ENCODE measurements at regions not wholly inside any gene's neighbourhood (a gene's known extent, or its start where the extent isn't known, plus 50 kb on each side); places are given as distances from the start of the nearest gene placed in this dataset.

- DNase-seq (ENCODE audit: low read depth in 4 of 4, low spot score in 3 of 4), result no peak
These were observed 662.0 kb downstream of the SQOR start for GRCh38 chr15:46296797-46297196.

DNA sequence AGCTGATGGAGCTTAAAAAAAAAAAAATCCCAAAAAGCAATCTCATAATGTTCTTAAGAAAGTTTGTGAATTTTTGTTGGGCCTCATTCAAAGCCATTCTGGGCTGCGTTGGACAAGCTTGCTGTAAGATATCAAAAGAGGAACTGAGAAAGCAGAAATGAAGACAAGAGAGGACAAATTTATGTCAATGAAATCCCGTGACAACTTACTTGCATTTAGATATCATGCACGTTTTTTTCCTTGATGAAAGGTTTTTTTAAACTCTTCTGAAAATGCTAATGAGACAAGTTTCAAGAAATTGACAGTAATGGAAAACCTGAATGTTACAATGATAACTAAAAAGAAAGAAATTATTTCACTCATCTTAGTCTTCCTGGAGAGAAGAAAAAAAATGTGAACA, 662.9 kb downstream of the SQOR start:
- no peak for DNase-seq (ENCODE audit: low read depth in 4 of 4, low spot score in 3 of 4)

GRCh38 chr15:46300716-46301115, 665.9 kb downstream of the SQOR start:
- no peak for DNase-seq (ENCODE audit: low read depth in 4 of 4, low spot score in 3 of 4)

- DNase-seq (ENCODE audit: low read depth in 4 of 4, low spot score in 3 of 4), result no peak
These were observed 666.5 kb downstream of the SQOR start for GRCh38 chr15:46301291-46301690.

- DNase-seq (ENCODE audit: low read depth in 4 of 4, low spot score in 3 of 4), result no peak
These were observed 667.0 kb downstream of the SQOR start for GRCh38 chr15:46301826-46302225.

- no peak for DNase-seq (ENCODE audit: low read depth in 4 of 4, low spot score in 3 of 4)
These were observed 669.5 kb downstream of the SQOR start for GRCh38 chr15:46304321-46304720.

- DNase-seq (ENCODE audit: low read depth in 4 of 4, low spot score in 3 of 4), result no peak
These were observed 672.9 kb downstream of the SQOR start for GRCh38 chr15:46307746-46308145.

DNA sequence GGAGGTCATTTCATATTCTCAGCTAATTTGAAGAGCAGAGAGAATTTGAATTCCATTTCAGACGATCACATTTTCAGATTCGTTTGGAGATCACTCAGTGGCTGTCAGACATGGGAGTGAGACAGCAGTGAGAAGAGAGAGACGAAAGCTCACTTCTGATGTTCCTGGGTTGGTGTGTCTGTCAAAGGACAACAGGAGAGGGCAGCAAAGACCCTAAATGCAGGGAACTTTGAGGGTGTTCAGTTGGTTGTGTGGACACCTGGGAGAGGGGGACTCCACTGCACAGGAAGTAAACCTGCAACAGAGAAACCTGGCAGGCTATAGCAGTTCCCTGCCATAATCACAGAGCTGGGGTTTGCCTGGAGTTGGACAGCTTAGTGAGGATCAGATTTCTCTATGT, 675.1 kb downstream of the SQOR start:
- DNase-seq (ENCODE audit: low read depth in 4 of 4, low spot score in 3 of 4), result no peak

- DNase-seq (ENCODE audit: low read depth in 4 of 4, low spot score in 3 of 4), result peak; percentile 46 to 70 (median 62)
These were observed 677.4 kb downstream of the SQOR start for GRCh38 chr15:46312133-46312740.

DNA sequence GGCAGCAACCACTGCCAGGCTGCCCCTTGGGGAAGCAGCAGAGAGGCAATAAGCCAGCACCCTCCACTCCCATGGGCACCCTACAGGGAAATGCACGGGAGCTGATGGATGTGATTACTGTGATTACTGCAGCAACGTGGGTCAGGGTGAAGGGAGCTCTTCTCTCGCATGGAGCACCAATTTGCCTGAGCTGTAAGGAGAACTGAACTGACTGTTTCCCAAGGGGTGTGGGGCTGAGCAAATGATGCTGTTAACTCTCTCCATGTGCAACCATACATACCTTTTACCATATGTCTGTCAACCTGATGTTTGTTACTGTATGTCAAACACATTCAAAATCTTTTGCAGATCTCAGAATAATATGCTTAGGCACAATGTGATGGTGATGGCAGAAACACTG, 680.6 kb downstream of the SQOR start:
- no peak for DNase-seq (ENCODE audit: low read depth in 4 of 4, low spot score in 3 of 4)

GRCh38 chr15:46316024-46316423, 681.2 kb downstream of the SQOR start:
- DNase-seq (ENCODE audit: low read depth in 4 of 4, low spot score in 3 of 4), result peak in 1 of 4 donors; percentile 11

DNA sequence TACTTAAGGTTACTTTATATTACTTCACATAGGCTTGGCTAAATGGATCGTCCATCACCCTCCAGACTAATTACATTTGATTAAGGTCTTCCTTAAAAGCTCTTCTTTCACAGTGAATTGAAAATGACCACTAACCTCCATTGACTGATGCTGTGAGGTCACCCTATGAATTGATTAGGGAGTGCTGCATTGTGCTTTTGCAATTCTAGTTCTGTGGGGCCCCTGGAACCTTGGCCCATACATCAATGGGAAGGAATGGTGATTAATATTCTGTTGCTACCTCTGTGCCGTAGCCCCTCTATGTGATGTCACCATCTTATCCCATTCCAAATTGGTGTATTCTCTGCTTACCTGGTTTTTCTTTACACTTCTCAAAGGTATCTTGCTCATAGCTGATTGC, 682.2 kb downstream of the SQOR start:
- DNase-seq (ENCODE audit: low read depth in 4 of 4, low spot score in 3 of 4), result no peak

DNA sequence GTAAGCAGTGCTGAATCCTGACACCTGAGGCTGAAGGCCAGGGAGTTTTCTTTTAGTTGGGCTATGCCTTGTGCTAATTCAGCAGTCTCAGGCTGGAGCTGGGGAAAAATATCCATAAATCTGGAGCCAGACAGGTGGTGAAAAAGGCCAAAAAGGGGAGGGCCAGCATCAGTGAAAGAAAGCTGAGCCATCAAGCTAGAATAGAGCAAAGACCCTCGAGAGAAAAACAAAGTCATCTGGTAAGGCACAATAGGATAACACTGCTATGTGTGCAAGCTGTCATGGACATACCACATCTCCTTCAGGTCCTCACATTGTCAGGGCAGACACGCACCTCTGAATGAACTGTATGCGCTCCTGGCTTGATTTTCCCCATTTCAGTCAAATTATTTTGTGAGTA, 687.9 kb downstream of the SQOR start:
- no peak for DNase-seq (ENCODE audit: low read depth in 4 of 4, low spot score in 3 of 4)

DNA sequence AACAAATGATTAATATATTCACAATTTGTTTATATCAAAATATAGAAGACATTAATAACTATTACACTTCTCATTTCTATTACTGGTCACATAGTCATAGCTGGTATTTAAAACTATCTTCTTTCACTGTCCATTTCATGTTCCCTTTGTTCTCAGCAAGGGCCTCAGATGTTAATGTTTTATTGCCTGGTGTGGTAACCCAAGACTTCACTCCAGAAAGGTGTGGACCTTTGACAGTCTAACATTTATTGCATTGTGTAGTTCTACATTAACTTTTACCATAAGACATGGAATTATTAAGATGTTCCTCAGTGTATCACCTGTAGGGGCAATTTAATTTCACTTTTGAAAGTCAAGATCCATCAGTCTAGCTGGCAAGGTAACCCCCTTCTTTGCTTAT, 691.3 kb downstream of the SQOR start:
- DNase-seq (ENCODE audit: low read depth in 4 of 4, low spot score in 3 of 4), result no peak

GRCh38 chr15:46328821-46329220, 694.0 kb downstream of the SQOR start:
- no peak for DNase-seq (ENCODE audit: low read depth in 4 of 4, low spot score in 3 of 4)

DNA sequence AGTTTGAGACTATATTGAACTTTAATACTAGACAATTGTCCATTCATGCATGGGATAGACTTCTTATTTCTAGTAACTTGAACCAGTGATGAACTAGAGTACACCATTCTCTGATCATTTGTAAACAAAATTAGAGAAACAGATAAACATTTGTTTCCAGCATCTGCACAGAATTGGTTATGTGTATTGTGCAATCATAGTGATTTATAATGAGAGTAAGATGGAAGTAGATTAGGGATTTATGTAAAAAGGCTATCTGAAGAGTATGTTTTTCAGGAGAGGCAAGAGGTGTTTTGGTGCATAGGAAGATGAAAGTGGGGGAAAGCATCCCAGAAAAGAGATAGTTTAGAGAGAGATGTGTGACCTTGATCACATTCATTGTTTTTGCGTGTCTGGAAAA, 695.0 kb downstream of the SQOR start:
- DNase-seq (ENCODE audit: low read depth in 4 of 4, low spot score in 3 of 4), result no peak

DNA sequence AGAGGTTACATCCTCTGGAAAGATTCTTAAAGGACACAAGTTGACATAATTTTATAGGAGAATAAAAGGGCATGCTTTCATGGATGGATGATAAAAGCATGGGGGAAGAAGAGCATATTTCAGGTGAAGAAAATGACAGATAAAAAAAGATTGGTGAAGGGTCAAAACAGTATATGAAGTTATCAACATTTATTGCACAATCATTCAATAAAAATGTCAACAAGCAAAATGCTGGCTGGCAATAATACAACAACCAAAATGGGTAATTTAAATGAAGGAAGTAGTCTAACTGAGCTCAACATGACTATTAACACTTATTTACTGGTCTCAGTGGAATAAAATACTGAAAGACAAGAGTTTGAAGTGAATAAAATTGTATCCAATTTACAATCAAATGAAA, 696.7 kb downstream of the SQOR start:
- DNase-seq (ENCODE audit: low read depth in 4 of 4, low spot score in 3 of 4), result no peak

DNA sequence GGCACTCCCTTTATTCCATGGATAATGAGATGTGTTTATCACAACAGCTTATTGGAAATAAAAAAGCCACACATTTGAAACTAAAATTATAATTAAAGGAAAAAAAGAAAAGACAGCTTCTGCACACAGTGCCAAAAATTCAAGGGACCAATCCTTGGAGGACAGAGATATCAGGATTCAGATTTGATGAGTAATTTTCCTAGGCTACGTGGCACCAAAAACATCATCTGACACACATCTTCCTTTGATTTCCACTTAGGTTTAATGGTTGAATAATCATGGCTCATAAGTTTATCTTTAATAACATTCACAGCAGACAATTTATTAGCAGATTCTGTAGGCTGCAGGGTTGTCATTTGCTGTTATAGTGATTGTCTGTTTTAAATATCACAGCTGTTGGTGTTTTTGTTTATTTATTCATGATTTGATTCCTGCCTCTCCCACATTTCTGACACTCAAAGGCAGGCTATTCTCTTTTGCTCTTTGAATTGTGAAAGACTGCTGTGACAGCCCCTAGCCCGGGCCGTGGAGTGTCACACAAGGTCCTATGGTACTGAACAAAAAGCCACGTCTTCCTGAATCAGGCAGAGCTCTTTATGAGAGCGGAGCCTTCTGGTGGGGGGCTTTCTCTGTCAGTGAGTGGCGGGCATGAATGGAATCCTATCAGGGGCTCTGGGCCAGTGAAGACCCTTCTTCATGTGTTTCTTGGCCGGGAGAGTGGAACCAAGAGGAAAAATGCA, 708.5 kb downstream of the SQOR start:
- DNase-seq (ENCODE audit: low read depth in 4 of 4, low spot score in 3 of 4), result no peak

DNA sequence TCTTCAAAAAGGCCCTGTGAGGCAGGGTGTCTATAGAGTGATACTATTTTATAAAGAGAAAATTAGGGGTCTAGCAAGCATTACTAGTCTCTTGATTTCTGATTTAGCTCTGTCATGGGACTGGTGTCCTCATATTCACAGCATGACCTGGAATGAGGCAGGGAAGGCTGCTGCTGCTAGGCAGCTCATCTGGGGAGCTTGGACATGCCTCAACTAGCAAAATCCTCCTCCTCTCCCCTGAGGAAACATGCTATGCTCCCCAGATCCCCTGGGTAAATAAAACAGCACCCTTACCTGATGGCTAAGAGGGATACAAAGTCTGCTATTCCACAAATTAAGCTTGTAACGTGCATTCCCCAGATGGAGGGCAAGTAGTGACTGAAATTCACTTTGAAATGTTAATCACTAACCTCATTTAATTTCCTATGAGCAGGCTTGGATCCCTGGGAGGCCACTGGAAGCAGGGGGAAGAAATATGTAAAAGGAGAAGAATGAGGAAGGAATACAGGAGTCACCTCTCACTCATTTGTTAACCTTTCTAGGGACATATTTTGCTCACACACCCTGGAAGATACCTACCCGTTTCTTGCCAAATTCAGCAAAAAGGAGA, 709.4 kb downstream of the SQOR start:
- DNase-seq (ENCODE audit: low read depth in 4 of 4, low spot score in 3 of 4), result peak in 1 of 4 donors; percentile 23

DNA sequence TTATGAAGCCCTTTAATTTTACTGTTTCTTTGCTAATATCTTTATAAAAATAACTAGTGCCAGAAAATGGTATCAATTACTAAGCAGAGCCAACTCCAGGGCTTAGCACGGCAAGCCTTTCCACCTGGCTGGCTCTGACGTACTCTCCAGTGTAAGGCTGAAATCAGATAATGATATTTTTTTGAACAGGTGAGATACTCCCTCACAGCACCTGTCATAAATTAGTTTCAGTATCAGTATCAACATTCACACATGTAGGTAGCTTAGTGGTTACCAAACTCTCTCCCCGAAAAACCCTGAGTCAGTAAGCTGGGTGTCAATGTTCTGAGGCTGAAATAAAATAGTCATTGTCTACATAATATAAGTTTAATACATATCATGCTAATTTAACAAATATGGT, 710.1 kb downstream of the SQOR start:
- no peak for DNase-seq (ENCODE audit: low read depth in 4 of 4, low spot score in 3 of 4)

DNA sequence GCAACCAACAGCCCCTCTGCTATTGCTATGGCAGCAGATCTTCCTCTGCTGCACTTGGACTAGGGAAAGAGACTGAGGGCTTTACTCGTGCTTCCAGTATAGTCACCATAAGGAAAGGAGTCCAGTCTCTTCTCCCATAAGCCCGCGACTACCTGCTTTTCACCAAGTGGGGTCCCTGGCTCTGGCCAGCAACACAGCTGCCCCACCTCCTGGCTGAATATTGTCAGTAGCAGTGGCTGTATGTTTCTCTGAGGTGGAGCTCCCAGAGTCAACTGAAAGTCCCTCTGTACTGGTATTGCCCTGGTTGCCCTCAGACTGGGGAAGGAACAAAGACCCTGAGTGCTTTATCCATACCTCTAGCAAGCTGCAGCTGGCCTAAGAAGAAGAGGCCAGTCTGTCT, 719.6 kb downstream of the SQOR start:
- DNase-seq (ENCODE audit: low read depth in 4 of 4, low spot score in 3 of 4), result no peak

DNA sequence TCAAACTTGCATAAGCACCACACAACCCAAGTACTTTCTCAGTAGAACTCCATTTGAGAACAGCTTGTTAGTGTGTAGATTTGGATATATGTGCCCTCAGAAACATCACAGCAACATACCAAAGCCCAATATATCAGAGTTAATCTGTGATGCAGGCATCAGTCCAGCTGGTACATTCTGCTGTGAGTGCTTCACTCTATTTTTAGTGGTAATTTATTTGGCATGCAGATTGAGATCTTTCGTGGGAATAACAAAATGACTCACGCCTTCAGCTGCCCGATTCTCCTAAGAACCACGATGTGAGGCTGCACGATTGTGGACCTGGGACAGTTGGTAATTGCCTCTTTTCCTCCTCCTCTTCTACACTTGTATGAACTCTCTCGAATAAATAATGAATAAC, 730.7 kb downstream of the SQOR start:
- DNase-seq (ENCODE audit: low read depth in 4 of 4, low spot score in 3 of 4), result no peak
